ENCODE measurements at regions not wholly inside any gene's neighbourhood (a gene's known extent, or its start where the extent isn't known, plus 50 kb on each side); places are given as distances from the start of the nearest gene placed in this dataset.

- Mint-ChIP-seq H3K27me3 (no peaks in the 10 kb centered on the region), H3K36me3 (ENCODE audit: low read depth) (no peaks in the 10 kb centered on the region), H3K9me3 (no peaks in the 10 kb centered on the region), H3K27ac (no peak overlapping the region), H3K4me3 (no peak overlapping the region), H3K4me1 (ENCODE audit: low read depth) (no peaks in the 10 kb centered on the region)
Measured at GRCh38 chr1:217079584-217079983, 356.4 kb upstream of the ESRRG start.

DNA sequence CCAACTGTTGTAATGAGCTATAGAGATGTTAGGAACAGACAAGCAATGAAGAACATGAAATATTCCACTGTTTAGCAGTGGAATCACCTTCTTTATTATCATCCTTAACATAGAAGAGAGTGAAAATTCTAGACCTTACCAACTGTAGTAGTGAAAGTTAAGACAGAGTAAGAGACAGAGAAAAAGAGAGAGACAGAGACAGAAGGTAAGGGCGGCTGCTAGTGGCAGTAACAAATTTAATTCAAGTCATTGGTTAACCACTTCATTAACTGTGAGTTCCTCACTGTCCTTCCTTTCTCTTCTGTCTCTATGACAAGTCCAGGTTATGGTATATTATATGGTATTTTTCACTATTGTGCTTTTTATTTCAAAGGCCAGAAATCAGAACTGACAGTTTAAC is 355.7 kb upstream of the ESRRG start:
- no peaks in the 10 kb centered on the region for H3K27me3 Mint-ChIP-seq
- no peak overlapping the region for H3K4me3 Mint-ChIP-seq
- no peaks in the 10 kb centered on the region for H3K9me3 Mint-ChIP-seq
- no peaks in the 10 kb centered on the region for H3K4me1 Mint-ChIP-seq (ENCODE audit: low read depth)
- no peak overlapping the region for H3K27ac Mint-ChIP-seq
- H3K36me3 Mint-ChIP-seq (ENCODE audit: low read depth), result no peaks in the 10 kb centered on the region

DNA sequence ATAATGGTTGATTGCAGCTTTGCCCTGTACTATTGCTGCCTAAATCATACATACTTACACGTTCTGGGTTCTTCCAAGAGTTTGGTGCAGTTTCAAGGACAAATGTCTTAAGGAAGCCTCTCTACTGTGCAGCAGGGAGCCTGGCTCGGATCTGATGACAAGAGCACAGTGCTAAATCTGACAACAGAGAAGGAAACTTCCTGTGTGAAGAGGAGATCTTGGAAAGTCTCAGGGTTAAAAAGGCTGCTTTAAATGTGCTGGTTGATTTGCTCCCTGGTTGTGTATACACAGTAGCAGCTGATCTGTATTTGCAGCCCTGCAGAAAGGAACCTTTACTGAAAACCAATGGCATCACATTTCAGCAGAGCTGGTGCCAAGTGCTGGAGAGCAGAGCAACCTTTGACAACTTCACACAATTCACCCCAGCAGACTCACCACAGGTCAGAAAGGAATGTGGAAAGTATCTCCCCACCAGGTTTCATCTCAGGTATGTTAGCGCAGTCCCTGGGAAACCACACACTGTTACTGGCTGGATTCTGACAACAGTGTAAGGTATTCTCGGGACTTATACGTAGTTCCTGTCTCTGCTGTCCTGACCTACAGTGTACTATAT is 355.0 kb upstream of the ESRRG start:
- Mint-ChIP-seq H3K27me3 (no peaks in the 10 kb centered on the region), H3K36me3 (ENCODE audit: low read depth) (no peaks in the 10 kb centered on the region), H3K27ac (no peak overlapping the region), H3K4me3 (no peak overlapping the region), H3K9me3 (no peaks in the 10 kb centered on the region), H3K4me1 (ENCODE audit: low read depth) (no peaks in the 10 kb centered on the region)

DNA sequence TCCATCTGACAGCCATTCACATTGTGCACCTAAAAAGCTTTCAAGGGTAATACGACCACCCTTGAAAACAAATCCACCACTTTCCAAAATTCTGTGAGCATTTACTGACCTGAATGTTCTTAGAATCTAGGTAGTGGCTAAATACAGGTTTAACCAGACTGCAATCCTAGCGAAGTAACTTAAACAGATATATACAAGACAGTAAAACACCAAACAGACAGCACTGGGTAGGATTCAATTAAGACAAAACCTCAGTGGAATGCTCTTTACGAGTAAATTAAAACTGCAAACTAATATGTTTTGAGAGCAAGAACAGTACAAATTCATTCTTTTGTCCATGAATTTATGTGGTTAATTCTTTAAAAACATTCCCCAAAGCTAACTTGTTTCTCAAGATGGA is 354.2 kb upstream of the ESRRG start:
- Mint-ChIP-seq H3K9me3 (no peaks in the 10 kb centered on the region), H3K27me3 (no peaks in the 10 kb centered on the region), H3K4me3 (no peak overlapping the region), H3K36me3 (ENCODE audit: low read depth) (no peaks in the 10 kb centered on the region), H3K27ac (no peak overlapping the region), H3K4me1 (ENCODE audit: low read depth) (no peaks in the 10 kb centered on the region)

GRCh38 chr1:217076902-217077301 is 353.7 kb upstream of the ESRRG start:
- H3K4me3 Mint-ChIP-seq, result no peak overlapping the region
- H3K9me3 Mint-ChIP-seq, result no peaks in the 10 kb centered on the region
- no peaks in the 10 kb centered on the region for H3K4me1 Mint-ChIP-seq (ENCODE audit: low read depth)
- H3K27me3 Mint-ChIP-seq, result no peaks in the 10 kb centered on the region
- no peaks in the 10 kb centered on the region for H3K36me3 Mint-ChIP-seq (ENCODE audit: low read depth)
- H3K27ac Mint-ChIP-seq, result no peak overlapping the region

- Mint-ChIP-seq H3K4me3 (no peak overlapping the region), H3K27me3 (peaks cover 4% of the 10 kb centered on the region), H3K36me3 (ENCODE audit: low read depth) (no peaks in the 10 kb centered on the region), H3K4me1 (ENCODE audit: low read depth) (no peaks in the 10 kb centered on the region), H3K9me3 (peaks cover 7% of the 10 kb centered on the region), H3K27ac (no peak overlapping the region)
Measured at GRCh38 chr1:217072926-217073325, 349.7 kb upstream of the ESRRG start.

GRCh38 chr1:217067642-217068041 is 344.4 kb upstream of the ESRRG start:
- no peak overlapping the region for H3K27ac Mint-ChIP-seq
- H3K9me3 Mint-ChIP-seq, result peaks cover 7% of the 10 kb centered on the region
- H3K36me3 Mint-ChIP-seq (ENCODE audit: low read depth), result no peaks in the 10 kb centered on the region
- H3K4me3 Mint-ChIP-seq, result no peak overlapping the region
- H3K4me1 Mint-ChIP-seq (ENCODE audit: low read depth), result no peaks in the 10 kb centered on the region
- peaks cover 4% of the 10 kb centered on the region for H3K27me3 Mint-ChIP-seq

DNA sequence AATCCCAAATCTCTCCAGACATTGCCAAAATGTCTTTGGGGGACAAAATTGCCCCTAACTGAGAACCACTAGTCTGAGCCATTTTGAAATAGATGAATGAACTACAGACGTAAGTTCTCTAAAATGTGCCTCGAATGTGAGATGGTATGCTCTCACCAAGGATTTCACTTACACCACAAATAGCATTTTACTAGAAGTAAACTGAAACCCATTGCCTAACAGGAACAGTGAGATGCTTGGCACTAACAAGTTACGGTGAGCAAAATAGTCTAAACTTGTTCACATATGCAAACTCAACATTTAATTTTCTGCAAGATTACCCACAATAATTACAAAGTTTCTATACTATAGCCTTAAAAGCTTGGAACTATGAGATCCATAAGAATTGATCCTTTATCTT is 343.6 kb upstream of the ESRRG start:
- Mint-ChIP-seq H3K36me3 (ENCODE audit: low read depth) (no peaks in the 10 kb centered on the region), H3K27ac (no peak overlapping the region), H3K4me3 (no peak overlapping the region), H3K27me3 (peaks cover 4% of the 10 kb centered on the region), H3K9me3 (peaks cover 7% of the 10 kb centered on the region), H3K4me1 (ENCODE audit: low read depth) (no peaks in the 10 kb centered on the region)

DNA sequence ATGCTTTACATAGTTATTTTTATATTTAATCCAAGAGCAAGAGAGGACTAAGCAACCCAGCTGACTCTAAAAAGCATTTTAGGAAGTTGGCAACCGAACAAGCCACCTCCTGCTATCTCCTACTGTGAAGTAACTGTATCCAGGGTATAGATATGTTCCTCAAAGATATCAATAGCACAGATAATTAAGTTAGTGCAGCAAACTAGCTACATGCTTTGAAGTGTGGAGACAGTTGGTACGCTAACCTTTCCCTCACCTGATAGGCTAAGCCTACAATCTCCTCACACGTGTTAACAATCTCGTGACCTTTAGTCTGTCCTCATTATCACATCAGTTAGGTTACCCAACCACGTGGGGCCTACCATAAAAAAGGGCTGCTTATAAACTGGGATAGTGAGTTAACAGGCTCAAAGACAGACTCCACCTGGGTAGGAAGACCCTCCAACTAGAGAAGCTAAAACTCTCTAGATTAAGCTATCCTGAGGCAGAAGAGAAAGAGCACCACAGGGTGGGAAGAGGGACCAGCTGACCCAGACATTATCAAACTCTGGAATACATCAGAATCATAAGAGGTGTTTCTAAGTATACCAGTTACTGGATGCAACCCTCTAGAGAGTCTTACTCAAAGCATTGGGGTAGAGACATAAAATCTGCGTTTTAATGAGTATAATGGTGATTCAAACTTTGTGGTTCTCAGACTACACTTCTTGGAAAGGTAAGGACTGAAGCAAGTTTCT is 340.1 kb upstream of the ESRRG start:
- Mint-ChIP-seq H3K27ac (no peak overlapping the region), H3K36me3 (ENCODE audit: low read depth) (no peaks in the 10 kb centered on the region), H3K4me1 (ENCODE audit: low read depth) (no peaks in the 10 kb centered on the region), H3K4me3 (no peak overlapping the region), H3K27me3 (no peaks in the 10 kb centered on the region), H3K9me3 (no peaks in the 10 kb centered on the region)

DNA sequence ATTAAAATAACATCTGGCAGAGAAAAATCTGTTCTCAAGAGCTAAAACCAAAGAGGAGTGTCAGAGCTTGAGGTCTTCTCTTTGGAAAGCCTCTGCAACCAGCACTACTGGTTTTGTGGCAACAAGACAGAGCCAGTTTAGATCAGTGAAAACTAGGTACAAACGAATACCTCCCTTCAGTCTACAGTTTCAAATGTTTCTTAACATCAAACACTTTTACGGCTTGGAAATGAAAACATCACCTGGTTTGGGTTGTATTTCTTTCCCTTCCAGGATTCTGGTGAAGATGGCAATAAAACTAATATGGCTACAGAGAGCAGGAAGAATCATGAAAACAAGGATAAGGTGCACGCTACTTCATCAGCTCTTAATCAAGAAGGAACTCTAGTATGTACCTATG is 339.4 kb upstream of the ESRRG start:
- Mint-ChIP-seq H3K4me1 (ENCODE audit: low read depth) (no peaks in the 10 kb centered on the region), H3K27ac (no peak overlapping the region), H3K36me3 (ENCODE audit: low read depth) (no peaks in the 10 kb centered on the region), H3K27me3 (no peaks in the 10 kb centered on the region), H3K9me3 (no peaks in the 10 kb centered on the region), H3K4me3 (no peak overlapping the region)

DNA sequence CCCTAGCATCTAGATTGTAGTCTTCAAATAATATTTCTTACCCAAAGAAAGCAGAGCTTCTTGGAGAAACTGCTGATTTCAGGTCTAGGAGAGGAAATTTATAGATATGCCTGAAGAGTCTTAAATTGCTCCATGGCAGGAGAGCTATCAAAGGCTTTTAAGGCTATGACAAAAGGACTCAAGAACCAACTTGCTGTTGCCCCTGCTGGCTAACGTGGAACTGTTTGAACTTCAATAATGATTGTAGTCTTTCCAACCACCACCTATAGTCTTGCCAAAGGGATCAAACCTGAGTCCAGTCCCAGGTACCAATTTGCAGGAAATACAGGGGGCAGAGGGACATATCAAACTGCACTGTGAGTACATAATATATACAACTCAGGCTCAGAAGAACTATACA is 336.2 kb upstream of the ESRRG start:
- Mint-ChIP-seq H3K27me3 (no peaks in the 10 kb centered on the region), H3K4me3 (no peak overlapping the region), H3K4me1 (ENCODE audit: low read depth) (no peaks in the 10 kb centered on the region), H3K27ac (no peak overlapping the region), H3K9me3 (peaks cover 9% of the 10 kb centered on the region), H3K36me3 (ENCODE audit: low read depth) (no peaks in the 10 kb centered on the region)

DNA sequence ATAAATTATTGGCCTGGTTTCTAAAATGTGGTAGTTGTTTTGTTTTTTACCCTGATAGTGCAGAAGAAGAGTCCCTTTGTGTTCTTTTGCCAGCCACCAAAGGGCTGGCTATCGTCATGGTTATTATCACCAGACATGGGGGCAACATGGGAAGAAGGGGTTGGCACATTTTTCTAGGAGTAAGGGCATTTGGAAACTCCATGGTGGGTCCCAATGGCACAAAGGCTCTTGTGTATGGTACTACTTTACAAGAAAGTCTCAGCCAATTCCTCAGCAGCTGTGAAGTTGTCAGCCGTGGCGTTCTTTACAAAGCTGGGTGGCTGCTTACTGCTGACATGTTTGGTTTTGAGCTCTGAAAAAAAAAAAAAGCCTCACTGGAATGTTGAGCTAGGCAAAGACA is 330.4 kb upstream of the ESRRG start:
- no peaks in the 10 kb centered on the region for H3K27me3 Mint-ChIP-seq
- no peaks in the 10 kb centered on the region for H3K4me1 Mint-ChIP-seq (ENCODE audit: low read depth)
- peaks cover 9% of the 10 kb centered on the region for H3K9me3 Mint-ChIP-seq
- no peak overlapping the region for H3K27ac Mint-ChIP-seq
- no peaks in the 10 kb centered on the region for H3K36me3 Mint-ChIP-seq (ENCODE audit: low read depth)
- no peak overlapping the region for H3K4me3 Mint-ChIP-seq

DNA sequence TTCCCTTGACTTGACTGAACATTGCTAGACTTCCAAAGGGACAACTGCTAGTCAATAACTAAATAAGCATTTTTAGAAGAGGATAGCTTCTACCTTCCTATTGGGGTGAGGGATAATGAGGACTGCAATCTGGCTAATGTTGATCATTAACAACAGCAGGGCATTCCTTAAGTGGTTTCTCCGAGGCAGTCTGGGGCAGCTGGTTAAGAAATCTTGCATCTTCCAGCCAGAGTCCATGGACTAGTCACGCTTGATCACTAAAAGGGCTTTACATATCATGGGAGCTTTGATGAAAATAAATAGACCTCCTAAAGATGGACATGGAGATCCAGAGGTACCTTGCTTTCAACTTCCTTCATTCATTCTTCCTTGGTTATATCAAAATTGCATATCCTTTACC is 329.4 kb upstream of the ESRRG start:
- no peak overlapping the region for H3K4me3 Mint-ChIP-seq
- no peak overlapping the region for H3K27ac Mint-ChIP-seq
- no peaks in the 10 kb centered on the region for H3K36me3 Mint-ChIP-seq (ENCODE audit: low read depth)
- H3K4me1 Mint-ChIP-seq (ENCODE audit: low read depth), result no peaks in the 10 kb centered on the region
- H3K27me3 Mint-ChIP-seq, result no peaks in the 10 kb centered on the region
- H3K9me3 Mint-ChIP-seq, result peaks cover 9% of the 10 kb centered on the region

DNA sequence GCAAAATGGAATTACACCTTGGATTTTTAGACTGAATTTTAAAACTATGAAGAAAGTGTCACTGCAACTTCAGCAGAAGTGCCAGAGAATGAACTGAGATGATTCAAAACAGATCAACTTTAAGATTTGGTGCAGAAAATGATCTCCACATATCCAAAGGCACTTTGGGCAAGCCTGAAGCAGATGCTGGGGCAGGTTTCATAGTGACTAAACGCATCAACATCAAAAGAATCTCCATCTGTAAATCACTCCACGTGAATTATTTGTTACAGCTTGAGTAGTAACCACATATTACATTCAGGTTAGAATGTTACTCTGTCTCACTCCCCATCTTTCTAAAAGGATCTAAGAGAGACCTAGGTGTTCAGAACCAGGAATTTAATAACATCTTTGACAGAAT is 329.0 kb upstream of the ESRRG start:
- Mint-ChIP-seq H3K27me3 (no peaks in the 10 kb centered on the region), H3K4me3 (no peak overlapping the region), H3K27ac (no peak overlapping the region), H3K4me1 (ENCODE audit: low read depth) (no peaks in the 10 kb centered on the region), H3K36me3 (ENCODE audit: low read depth) (no peaks in the 10 kb centered on the region), H3K9me3 (peaks cover 9% of the 10 kb centered on the region)

GRCh38 chr1:217049721-217050120 is 326.5 kb upstream of the ESRRG start:
- no peak overlapping the region for H3K27ac Mint-ChIP-seq
- H3K36me3 Mint-ChIP-seq (ENCODE audit: low read depth), result no peaks in the 10 kb centered on the region
- H3K4me1 Mint-ChIP-seq (ENCODE audit: low read depth), result no peaks in the 10 kb centered on the region
- no peaks in the 10 kb centered on the region for H3K27me3 Mint-ChIP-seq
- H3K4me3 Mint-ChIP-seq, result no peak overlapping the region
- peaks cover 4% of the 10 kb centered on the region for H3K9me3 Mint-ChIP-seq

DNA sequence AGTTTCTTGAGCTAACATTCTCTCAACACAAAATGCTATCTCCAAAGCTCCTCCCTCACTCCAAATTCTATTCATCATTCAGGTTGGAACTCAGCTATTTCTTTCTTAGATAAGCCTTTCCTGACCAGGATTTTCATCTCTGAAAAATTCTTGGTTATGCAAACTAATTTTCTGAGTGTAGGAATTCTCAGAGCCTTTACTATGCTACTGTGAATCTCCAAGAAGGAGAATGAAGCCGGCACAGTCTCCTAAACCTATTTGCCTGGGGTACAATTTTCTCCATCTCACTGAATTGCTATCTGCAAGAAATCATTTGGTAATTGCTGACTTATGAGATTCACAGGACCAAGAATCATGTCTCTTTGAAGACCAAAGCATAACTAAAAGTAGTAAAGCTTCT is 325.9 kb upstream of the ESRRG start:
- no peak overlapping the region for H3K4me3 Mint-ChIP-seq
- no peaks in the 10 kb centered on the region for H3K9me3 Mint-ChIP-seq
- H3K36me3 Mint-ChIP-seq (ENCODE audit: low read depth), result no peaks in the 10 kb centered on the region
- no peaks in the 10 kb centered on the region for H3K4me1 Mint-ChIP-seq (ENCODE audit: low read depth)
- H3K27ac Mint-ChIP-seq, result no peak overlapping the region
- H3K27me3 Mint-ChIP-seq, result no peaks in the 10 kb centered on the region

Data from stimulated activated naive CD8-positive, alpha-beta T cell treated with anti-CD3 and anti-CD28 coated beads, Interleukin-15, Interleukin-2, amounts not matched to agents 100 ng/mL and 50 ng/mL, for 24 hours (primary cell).